Stimulated activated effector memory CD8-positive, alpha-beta T cell treated with anti-CD3 and anti-CD28 coated beads, Interleukin-12 subunit alpha, Interleukin-12 subunit beta, amount 100 ng/mL, for 72 hours (primary cell): ENCODE measurements at regions not wholly inside any gene's neighbourhood (a gene's known extent, or its start where the extent isn't known, plus 50 kb on each side); places are given as distances from the start of the nearest gene placed in this dataset.
A peak's percentile ranks its signal among the peaks of the same experiment; 100 is the strongest.
"Not testable (repeated sequence)": the region's sequence is repeated elsewhere in the genome, so short reads cannot be mapped to it uniquely, and the experiment has no call there.

Experiments
- ATAC-seq: fragments of 150-1000 bp; cut with Tn5 transposase; 2 replicates; pipeline ENCODE4 v1.10.0; 2021
- DNase-seq, 2 donors: peaks; one replicate each; pipeline ENCODE4 v3.0.0; 2021 to 2022; ENCODE audit warnings: low spot score in 2 of 2
- H3K27ac Mint-ChIP-seq: one replicate; pipeline ENCODE4 v1.8.0; 2022; ENCODE audit warnings: mild to moderate bottlenecking, mixed read lengths
- H3K36me3 Mint-ChIP-seq: one replicate; pipeline ENCODE4 v1.8.0; 2022; ENCODE audit warnings: mild to moderate bottlenecking, mixed read lengths
- H3K4me1 Mint-ChIP-seq: one replicate; pipeline ENCODE4 v1.8.0; 2022; ENCODE audit warnings: mixed read lengths
- H3K4me3 Mint-ChIP-seq: one replicate; pipeline ENCODE4 v1.8.0; 2022; ENCODE audit warnings: mild to moderate bottlenecking, mixed read lengths
- H3K9me3 Mint-ChIP-seq: one replicate; pipeline ENCODE4 v1.8.0; 2022; ENCODE audit warnings: mixed read lengths

DNA sequence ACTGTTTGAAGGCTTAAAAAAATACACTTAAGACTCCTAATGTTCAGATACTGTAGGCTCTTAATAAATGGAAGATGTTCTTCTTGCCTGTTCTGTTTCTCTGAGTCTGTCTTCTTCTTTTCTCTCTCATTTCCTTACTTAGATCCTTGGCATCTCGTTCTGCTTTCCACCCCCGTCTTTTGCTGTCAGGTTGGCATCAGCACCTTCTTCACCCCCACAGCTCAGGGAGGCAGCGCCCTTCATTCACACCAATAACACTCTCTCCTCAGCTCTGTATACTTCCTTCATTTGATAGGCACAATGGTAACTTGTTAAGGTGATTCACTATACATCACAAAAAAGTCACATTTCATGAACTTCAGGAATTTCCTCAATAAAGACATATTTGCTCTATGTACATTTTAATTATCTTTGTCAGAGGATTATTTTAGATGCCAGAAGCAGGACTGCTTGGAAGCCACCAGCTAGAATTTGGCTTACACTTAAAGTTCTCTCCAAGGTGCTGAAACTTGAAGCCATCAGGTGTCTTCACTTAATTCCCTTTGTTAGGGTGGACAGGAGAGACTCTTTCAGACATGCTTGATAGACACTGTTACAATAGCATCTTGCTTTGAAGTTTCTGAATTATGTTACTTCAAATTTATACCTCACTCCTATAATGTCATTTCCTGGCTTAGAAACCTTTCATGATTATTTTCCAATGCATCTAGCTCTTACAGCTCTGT lies 670.1 kb upstream of the C16orf82 start:
- no peak overlapping the region for H3K4me3 Mint-ChIP-seq
- no peaks in the 10 kb centered on the region for H3K36me3 Mint-ChIP-seq
- no peak for ATAC-seq
- H3K9me3 Mint-ChIP-seq: peaks cover 6% of the 10 kb centered on the region
- no peaks in the 10 kb centered on the region for H3K4me1 Mint-ChIP-seq
- no peak overlapping the region for H3K27ac Mint-ChIP-seq
- DNase-seq: no peak

GRCh38 chr16:26413780-26414179 lies 652.9 kb upstream of the C16orf82 start:
- H3K4me3 Mint-ChIP-seq: no peak overlapping the region
- no peaks in the 10 kb centered on the region for H3K4me1 Mint-ChIP-seq
- H3K36me3 Mint-ChIP-seq: no peaks in the 10 kb centered on the region
- DNase-seq (no peak), ATAC-seq (no peak)
- no peak overlapping the region for H3K27ac Mint-ChIP-seq
- peaks cover 6% of the 10 kb centered on the region for H3K9me3 Mint-ChIP-seq

- ATAC-seq, DNase-seq, H3K4me3 Mint-ChIP-seq, H3K36me3 Mint-ChIP-seq, H3K4me1 Mint-ChIP-seq, H3K27ac Mint-ChIP-seq: not testable (repeated sequence)
- H3K9me3 Mint-ChIP-seq: peaks cover 13% of the 10 kb centered on the region
Observed at GRCh38 chr16:26419458-26419857, 647.3 kb upstream of the C16orf82 start.

DNA sequence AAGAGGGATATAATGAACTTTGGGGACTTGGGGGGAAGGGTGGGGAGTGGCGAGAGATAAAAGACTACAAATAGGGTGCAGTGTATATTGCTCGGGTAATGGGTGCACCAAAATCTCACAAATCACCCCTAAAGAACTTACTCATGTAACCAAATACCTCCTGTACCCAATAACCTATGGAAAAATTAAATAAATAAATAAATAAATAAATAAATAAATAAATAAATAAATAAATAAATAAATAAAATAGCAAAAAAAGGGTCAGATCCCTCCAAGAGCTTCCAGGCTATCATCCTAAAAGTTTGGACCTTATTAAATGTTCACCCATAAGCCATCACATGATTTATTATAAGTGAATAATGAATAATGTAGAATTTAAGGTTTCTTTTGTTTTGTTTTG lies 636.1 kb upstream of the C16orf82 start:
- no peak for ATAC-seq
- H3K4me1 Mint-ChIP-seq: no peaks in the 10 kb centered on the region
- H3K27ac Mint-ChIP-seq: no peak overlapping the region
- no peaks in the 10 kb centered on the region for H3K9me3 Mint-ChIP-seq
- H3K36me3 Mint-ChIP-seq: no peaks in the 10 kb centered on the region
- H3K4me3 Mint-ChIP-seq: no peak overlapping the region
- DNase-seq: no peak

DNA sequence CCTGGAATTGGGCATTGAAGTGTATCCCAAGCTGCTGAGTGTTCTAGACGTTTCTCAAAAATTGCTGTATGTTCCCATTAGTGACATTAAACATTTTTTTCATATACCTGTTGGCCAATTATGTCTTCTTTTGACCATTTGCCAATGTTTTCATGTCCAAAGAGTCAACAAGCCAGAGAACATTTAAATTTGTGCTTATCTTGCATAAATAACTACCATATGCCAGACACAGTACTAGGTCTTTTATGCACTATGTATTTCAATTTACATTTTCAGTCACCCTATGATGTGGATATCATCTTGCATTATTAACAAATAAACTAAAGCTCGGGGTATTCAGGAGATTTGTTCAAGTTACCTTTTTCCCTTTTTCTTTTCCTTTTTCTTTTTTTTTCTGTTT lies 632.9 kb upstream of the C16orf82 start:
- Mint-ChIP-seq H3K27ac (no peak overlapping the region), H3K4me1 (no peaks in the 10 kb centered on the region), H3K4me3 (no peak overlapping the region), H3K9me3 (no peaks in the 10 kb centered on the region), H3K36me3 (no peaks in the 10 kb centered on the region)
- ATAC-seq (no peak), DNase-seq (no peak)

- H3K4me3 Mint-ChIP-seq: no peak overlapping the region
- no peaks in the 10 kb centered on the region for H3K9me3 Mint-ChIP-seq
- DNase-seq: no peak
- no peak for ATAC-seq
- H3K36me3 Mint-ChIP-seq: no peaks in the 10 kb centered on the region
- no peak overlapping the region for H3K27ac Mint-ChIP-seq
- H3K4me1 Mint-ChIP-seq: no peaks in the 10 kb centered on the region
Observed at GRCh38 chr16:26441178-26441577, 625.5 kb upstream of the C16orf82 start.

- no peaks in the 10 kb centered on the region for H3K4me1 Mint-ChIP-seq
- no peaks in the 10 kb centered on the region for H3K9me3 Mint-ChIP-seq
- no peak for ATAC-seq
- no peak overlapping the region for H3K27ac Mint-ChIP-seq
- no peak overlapping the region for H3K4me3 Mint-ChIP-seq
- no peak for DNase-seq
- H3K36me3 Mint-ChIP-seq: no peaks in the 10 kb centered on the region
Observed at GRCh38 chr16:26442321-26442720, 624.4 kb upstream of the C16orf82 start.

GRCh38 chr16:26447570-26447969 lies 619.2 kb upstream of the C16orf82 start:
- no peak overlapping the region for H3K4me3 Mint-ChIP-seq
- no peak for DNase-seq

GRCh38 chr16:26453215-26453614 lies 613.5 kb upstream of the C16orf82 start:
- no peaks in the 10 kb centered on the region for H3K36me3 Mint-ChIP-seq
- H3K9me3 Mint-ChIP-seq: peaks cover 2% of the 10 kb centered on the region
- ATAC-seq (no peak), DNase-seq (no peak)
- no peak overlapping the region for H3K27ac Mint-ChIP-seq
- H3K4me3 Mint-ChIP-seq: no peak overlapping the region
- H3K4me1 Mint-ChIP-seq: no peaks in the 10 kb centered on the region

More at GRCh38 chr16:26447570-26447969, 619.2 kb upstream of the C16orf82 start:
- no peak for ATAC-seq
- Mint-ChIP-seq H3K9me3 (peaks cover 2% of the 10 kb centered on the region), H3K4me1 (no peaks in the 10 kb centered on the region), H3K36me3 (no peaks in the 10 kb centered on the region), H3K27ac (no peak overlapping the region)

- Mint-ChIP-seq H3K27ac (no peak overlapping the region), H3K9me3 (peaks cover 2% of the 10 kb centered on the region), H3K36me3 (no peaks in the 10 kb centered on the region), H3K4me1 (no peaks in the 10 kb centered on the region), H3K4me3 (no peak overlapping the region)
- DNase-seq (no peak), ATAC-seq (peak; percentile 58)
Observed at GRCh38 chr16:26454102-26454501, 612.6 kb upstream of the C16orf82 start.

DNA sequence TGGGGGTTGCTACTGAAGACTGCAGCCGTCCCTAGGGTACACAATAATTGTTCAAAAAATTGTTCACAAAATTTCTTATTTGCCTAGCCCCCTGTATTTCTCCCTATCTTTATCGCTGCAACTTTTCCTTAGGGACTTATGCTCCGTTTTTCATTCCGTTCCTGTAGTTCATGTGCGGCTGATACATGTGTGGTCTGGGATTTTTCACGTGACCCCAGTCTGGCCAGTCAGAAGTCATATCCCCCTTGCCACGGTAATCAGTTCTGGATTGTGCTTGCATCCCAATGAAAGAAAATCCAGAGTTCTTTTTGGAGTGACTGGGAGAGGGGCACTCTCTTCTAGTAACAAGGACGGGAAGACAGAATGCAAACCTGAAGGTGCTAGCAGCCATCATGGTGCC lies 610.7 kb upstream of the C16orf82 start:
- Mint-ChIP-seq H3K27ac (no peak overlapping the region), H3K4me1 (no peaks in the 10 kb centered on the region), H3K4me3 (no peak overlapping the region), H3K36me3 (no peaks in the 10 kb centered on the region), H3K9me3 (peaks cover 2% of the 10 kb centered on the region)
- DNase-seq (no peak), ATAC-seq (no peak)

GRCh38 chr16:26457095-26457494 lies 609.6 kb upstream of the C16orf82 start:
- ATAC-seq: no peak

DNA sequence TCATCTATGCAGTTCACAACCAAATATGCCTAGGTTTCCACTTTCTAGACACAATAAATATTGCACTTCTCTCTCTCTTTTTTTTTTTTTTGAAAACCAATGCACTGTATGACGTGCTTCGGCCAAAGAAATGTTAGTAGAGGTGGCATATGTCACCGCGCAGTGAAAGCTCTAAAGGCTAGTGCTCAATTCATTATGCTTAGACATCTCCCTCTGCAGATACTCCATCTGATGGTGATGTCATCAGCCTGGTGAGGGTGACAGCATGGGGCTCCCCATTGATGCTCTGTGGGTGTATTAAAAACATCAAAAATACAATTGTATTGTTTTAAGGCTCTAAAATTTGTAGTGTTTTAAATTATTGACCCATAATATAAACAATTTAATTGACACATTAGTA lies 608.8 kb upstream of the C16orf82 start:
- DNase-seq: no peak

More at GRCh38 chr16:26457095-26457494, 609.6 kb upstream of the C16orf82 start:
- H3K4me3 Mint-ChIP-seq: no peak overlapping the region
- no peaks in the 10 kb centered on the region for H3K36me3 Mint-ChIP-seq
- no peak for DNase-seq
- H3K27ac Mint-ChIP-seq: no peak overlapping the region
- no peaks in the 10 kb centered on the region for H3K9me3 Mint-ChIP-seq
- no peaks in the 10 kb centered on the region for H3K4me1 Mint-ChIP-seq

GRCh38 chr16:26464576-26465266 lies 602.0 kb upstream of the C16orf82 start:
- ATAC-seq (no peak), DNase-seq (no peak)
- no peaks in the 10 kb centered on the region for H3K4me1 Mint-ChIP-seq
- H3K27ac Mint-ChIP-seq: no peak overlapping the region
- peaks cover 3% of the 10 kb centered on the region for H3K9me3 Mint-ChIP-seq
- H3K4me3 Mint-ChIP-seq: no peak overlapping the region
- H3K36me3 Mint-ChIP-seq: no peaks in the 10 kb centered on the region

More for the DNA sequence above, 608.8 kb upstream of the C16orf82 start:
- Mint-ChIP-seq H3K27ac (no peak overlapping the region), H3K4me3 (no peak overlapping the region), H3K36me3 (no peaks in the 10 kb centered on the region), H3K9me3 (peaks cover 3% of the 10 kb centered on the region), H3K4me1 (no peaks in the 10 kb centered on the region)
- ATAC-seq: no peak

DNA sequence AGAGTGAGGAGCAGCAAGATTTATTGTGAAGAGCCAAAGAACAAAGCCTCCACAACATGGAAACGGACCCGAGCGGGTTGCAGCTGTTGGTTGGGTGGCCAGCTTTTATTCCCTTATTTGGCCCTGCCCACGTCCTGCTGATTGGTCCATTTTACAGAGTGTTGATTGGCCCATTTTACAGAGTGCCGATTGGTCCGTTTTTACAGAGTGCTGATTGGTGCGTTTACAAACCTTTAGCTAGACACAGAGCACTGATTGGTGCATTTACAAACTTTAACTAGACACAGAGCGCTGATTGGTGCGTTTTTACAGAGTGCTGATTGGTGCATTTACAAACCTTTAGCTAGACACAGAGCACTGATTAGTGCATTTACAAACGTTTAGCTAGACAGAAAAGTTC lies 592.3 kb upstream of the C16orf82 start:
- not testable (repeated sequence) for H3K27ac Mint-ChIP-seq

DNA sequence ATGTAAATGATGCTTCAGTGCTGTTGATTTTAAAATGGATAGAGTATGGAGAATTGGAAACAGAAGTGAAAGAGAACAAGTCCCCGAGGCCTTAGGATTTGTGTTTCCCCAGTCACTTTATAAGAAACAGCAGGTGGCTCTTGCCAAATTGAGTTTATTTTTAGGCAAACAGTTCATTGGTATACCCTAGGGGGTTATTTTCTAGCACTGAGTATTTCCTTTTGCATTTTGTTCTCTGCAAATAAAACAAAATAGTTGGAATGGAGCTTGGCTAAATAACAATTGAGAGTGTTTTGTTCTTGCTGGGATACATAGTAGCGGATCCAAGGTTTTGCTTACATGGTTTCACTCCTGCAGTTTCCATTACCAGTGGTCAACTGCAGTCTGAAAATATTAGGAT lies 591.1 kb upstream of the C16orf82 start:
- peaks cover 18% of the 10 kb centered on the region for H3K9me3 Mint-ChIP-seq
- H3K36me3 Mint-ChIP-seq: no peaks in the 10 kb centered on the region
- DNase-seq (no peak), ATAC-seq (no peak)
- no peaks in the 10 kb centered on the region for H3K4me1 Mint-ChIP-seq
- no peak overlapping the region for H3K4me3 Mint-ChIP-seq
- H3K27ac Mint-ChIP-seq: no peak overlapping the region

More for the DNA sequence above, 592.3 kb upstream of the C16orf82 start:
- not testable (repeated sequence) for DNase-seq, H3K36me3 Mint-ChIP-seq, ATAC-seq, H3K4me3 Mint-ChIP-seq, H3K4me1 Mint-ChIP-seq
- peaks cover 16% of the 10 kb centered on the region for H3K9me3 Mint-ChIP-seq
